ENCODE measurements at regions not wholly inside any gene's neighbourhood (a gene's known extent, or its start where the extent isn't known, plus 50 kb on each side); places are given as distances from the start of the nearest gene placed in this dataset.

DNA sequence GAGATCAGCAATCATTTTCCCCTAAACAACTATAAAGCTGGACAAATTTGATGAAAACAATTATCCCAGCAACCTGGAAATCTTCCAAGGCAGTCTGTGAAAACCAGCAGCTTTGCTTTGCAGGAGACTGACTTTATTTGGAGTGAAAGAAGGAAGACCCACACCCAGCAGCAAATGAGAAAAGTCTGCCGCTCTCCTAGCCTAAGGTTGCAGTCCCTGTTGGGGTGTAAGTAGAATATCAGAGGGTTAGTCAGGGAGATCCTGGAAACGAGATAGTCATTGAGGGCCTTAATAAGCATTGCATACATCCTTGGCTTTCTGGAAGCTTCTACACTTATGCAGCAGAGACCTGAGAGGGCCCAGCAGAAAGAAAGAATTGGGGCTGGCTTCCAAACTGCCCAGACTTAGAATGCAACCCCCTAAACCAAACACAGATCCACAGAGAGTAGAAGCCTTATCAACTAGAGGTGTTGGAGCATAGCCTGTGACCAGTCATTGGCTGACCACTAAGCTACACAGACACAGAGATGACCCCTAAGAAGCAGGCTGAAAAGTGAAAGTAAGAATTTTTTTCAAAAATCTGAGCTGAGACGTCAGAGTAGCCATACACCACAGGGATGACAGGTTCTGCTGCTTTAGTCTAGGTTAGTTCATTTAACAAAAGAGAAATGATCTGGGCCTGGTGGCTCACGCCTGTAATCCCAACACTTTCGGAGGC, 98.3 kb downstream of the LYPLAL1 start:
- no peak for DNase-seq (ENCODE audit: low read depth, low spot score)
- H3K4me3 ChIP-seq (ENCODE audit: low read depth, low read length): no peak overlapping the region
- ChIA-PET POLR2A (no interaction called here), CTCF (no interaction called here)
- TF ChIP-seq CTCF (IDR thresholded peaks at IDR 0.05; ENCODE audit: insufficient read depth, low read length, missing control alignments): no peak

DNA sequence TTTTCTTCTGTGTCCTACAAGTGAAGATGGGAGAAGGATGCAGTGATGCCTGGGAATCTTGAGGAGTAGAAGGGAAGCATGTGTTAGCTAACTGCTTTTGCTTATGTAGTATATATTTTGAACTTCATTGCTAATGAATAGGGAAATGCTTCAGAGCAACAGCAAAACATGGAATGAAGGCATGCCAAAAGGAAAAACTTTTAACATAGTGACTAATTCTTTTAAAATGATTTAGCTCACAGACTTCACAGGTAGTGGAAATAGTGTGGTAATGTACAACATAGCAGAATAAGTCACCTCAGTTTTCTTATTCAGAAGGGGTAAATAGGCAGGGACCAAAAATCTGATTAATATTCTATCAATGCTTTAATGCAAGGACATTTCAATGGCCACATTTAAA, 95.5 kb downstream of the LYPLAL1 start:
- no peak overlapping the region for H3K4me3 ChIP-seq (ENCODE audit: low read depth, low read length)
- POLR2A ChIA-PET: no interaction called here
- no peak for DNase-seq (ENCODE audit: low read depth, low spot score)
- CTCF ChIA-PET: no interaction called here
- no peak for TF ChIP-seq CTCF (IDR thresholded peaks at IDR 0.05; ENCODE audit: insufficient read depth, low read length, missing control alignments)

GRCh38 chr1:219266524-219266923, 92.8 kb downstream of the LYPLAL1 start:
- DNase-seq (ENCODE audit: low read depth, low spot score): no peak
- TF ChIP-seq CTCF (IDR thresholded peaks at IDR 0.05; ENCODE audit: insufficient read depth, low read length, missing control alignments): no peak
- POLR2A ChIA-PET: no interaction called here
- CTCF ChIA-PET: no interaction called here
- H3K4me3 ChIP-seq (ENCODE audit: low read depth, low read length): no peak overlapping the region

DNA sequence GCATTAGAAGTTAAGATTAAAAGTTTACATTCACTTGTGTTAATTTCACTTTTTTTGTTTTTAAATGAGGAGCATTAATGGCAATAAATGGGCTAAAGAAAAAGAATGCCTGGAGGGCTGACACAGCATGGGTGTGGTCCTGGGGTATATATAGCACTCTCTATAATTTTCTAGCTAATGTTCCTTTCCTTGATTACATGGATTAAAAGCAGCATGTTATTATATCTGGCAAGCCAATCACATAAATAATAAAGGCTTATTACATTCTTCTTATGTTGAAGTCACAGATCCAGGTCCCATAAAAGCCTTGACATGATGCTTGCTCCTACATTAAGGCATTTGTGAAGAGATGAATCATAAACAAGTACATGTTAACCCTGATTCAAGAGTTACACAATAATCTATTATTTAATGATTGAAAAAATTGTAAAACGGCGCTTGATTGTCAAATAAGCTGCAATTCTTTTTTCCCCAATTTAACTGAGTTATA, 91.4 kb downstream of the LYPLAL1 start:
- TF ChIP-seq CTCF (IDR thresholded peaks at IDR 0.05; ENCODE audit: insufficient read depth, low read length, missing control alignments): no peak
- no peak for DNase-seq (ENCODE audit: low read depth, low spot score)
- ChIA-PET CTCF (no interaction called here), POLR2A (no interaction called here)
- no peak overlapping the region for H3K4me3 ChIP-seq (ENCODE audit: low read depth, low read length)

GRCh38 chr1:219264561-219264960, 90.9 kb downstream of the LYPLAL1 start:
- DNase-seq (ENCODE audit: low read depth, low spot score): no peak
- ChIA-PET CTCF (no interaction called here), POLR2A (no interaction called here)
- no peak for TF ChIP-seq CTCF (IDR thresholded peaks at IDR 0.05; ENCODE audit: insufficient read depth, low read length, missing control alignments)
- H3K4me3 ChIP-seq (ENCODE audit: low read depth, low read length): no peak overlapping the region
